Lower leg skin (tissue), 4 donors: ENCODE measurements at regions not wholly inside any gene's neighbourhood (a gene's known extent, or its start where the extent isn't known, plus 50 kb on each side); places are given as distances from the start of the nearest gene placed in this dataset.

Source experiments
- DNase-seq, 2 donors: peaks; one replicate each; pipeline ENCODE4 v3.0.0-alpha.2; 2019; ENCODE audit warnings: low spot score in 2 of 2
- H3K4me3 ChIP-seq: fragments of 200-600 bp; sonication (generic); 2 replicates; pipeline ENCODE4 v1.5.1; 2017; ENCODE audit warnings: mild to moderate bottlenecking, low read depth; ENCODE audit not compliant: poor library complexity, severe bottlenecking
- CTCF ChIP-seq, 3 donors: fragments of 450-650 bp; IDR thresholded peaks; one replicate each; pipeline ENCODE4 v1.5.1; 2016; ENCODE audit warnings: antibody characterized with exemption in 3 of 3, mild to moderate bottlenecking in 3 of 3, moderate library complexity in 2 of 3
- POLR2A ChIP-seq, 2 donors: fragments of 450-650 bp; IDR thresholded peaks; one replicate each; pipeline ENCODE4 v1.6.1; 2016 to 2017; ENCODE audit warnings: antibody characterized with exemption in 2 of 2, mild to moderate bottlenecking in 1 of 2, moderate library complexity in 1 of 2
- WGBS, 2 donors: methylation state at CpG; one replicate each; pipeline ENCODE4 v1.1.5; 2018; 5-methylcytosine and 5-hydroxymethylcytosine counted together
- intact Hi-C: fragments of 100-400 bp; cut with DNase I; formaldehyde crosslinking; loops from one replicate; pipeline ENCODE4 v1.15.0; 2023; ENCODE audit warnings: low total_unique reads

GRCh38 chr5:166977911-166978422 is 1313.5 kb upstream of the WWC1 start:
- intact Hi-C loops: no loop called here
- no peak overlapping the region for H3K4me3 ChIP-seq
- WGBS, 2 donors: 30 to 44% methylated on average over 7 of the region's 7 CpGs

GRCh38 chr5:166979307-166979895 is 1312.0 kb upstream of the WWC1 start:
- peak overlapping the region; percentile 10 for H3K4me3 ChIP-seq
- WGBS, 2 donors: 1% methylated on average over 13 of the region's 13 CpGs
- no peak for DNase-seq
- intact Hi-C loops: no loop called here
- TF ChIP-seq POLR2A (IDR thresholded peaks at IDR 0.05): no peak
- no peak for TF ChIP-seq CTCF (IDR thresholded peaks at IDR 0.05)

More at GRCh38 chr5:166977911-166978422, 1313.5 kb upstream of the WWC1 start:
- no peak for DNase-seq
- TF ChIP-seq POLR2A (IDR thresholded peaks at IDR 0.05) (no peak), CTCF (IDR thresholded peaks at IDR 0.05) (no peak)

GRCh38 chr5:166980666-166981065 is 1310.8 kb upstream of the WWC1 start:
- DNase-seq: no peak
- TF ChIP-seq POLR2A (IDR thresholded peaks at IDR 0.05): no peak
- TF ChIP-seq CTCF (IDR thresholded peaks at IDR 0.05): no peak
- intact Hi-C loops: no loop called here
- no peak overlapping the region for H3K4me3 ChIP-seq
- 23 to 36% methylated on average over 1 of the region's 1 CpG for WGBS, 2 donors

- TF ChIP-seq CTCF (IDR thresholded peaks at IDR 0.05): no peak
- TF ChIP-seq POLR2A (IDR thresholded peaks at IDR 0.05): no peak
- no peak overlapping the region for H3K4me3 ChIP-seq
- DNase-seq: no peak
- intact Hi-C loops: no loop called here
Observed at GRCh38 chr5:166982226-166982625, 1309.2 kb upstream of the WWC1 start.

- intact Hi-C loops: no loop called here
Observed at GRCh38 chr5:166991601-166992000, 1299.8 kb upstream of the WWC1 start.

More at GRCh38 chr5:166991601-166992000, 1299.8 kb upstream of the WWC1 start:
- no peak for DNase-seq
- TF ChIP-seq POLR2A (IDR thresholded peaks at IDR 0.05) (no peak), CTCF (IDR thresholded peaks at IDR 0.05) (no peak)
- WGBS, 2 donors: 82 to 84% methylated on average over 1 of the region's 1 CpG
- H3K4me3 ChIP-seq: no peak overlapping the region
